Uterus (tissue), 2 donors: ENCODE measurements at regions not wholly inside any gene's neighbourhood (a gene's known extent, or its start where the extent isn't known, plus 50 kb on each side); places are given as distances from the start of the nearest gene placed in this dataset.

ENCODE experiments used
- POLR2A ChIP-seq, 2 donors: fragments of 450-650 bp; IDR thresholded peaks; one replicate each; pipeline ENCODE4 v1.6.1; 2016; ENCODE audit warnings: antibody characterized with exemption in 2 of 2, mild to moderate bottlenecking in 1 of 2, moderate library complexity in 1 of 2
- TF ChIP-seq, protein P1 (sequence below), 4 experiments: fragments of 200-600 bp in 2 of 4; fragments of 450-650 bp in 2 of 4; sonication (generic) in 2 of 4; IDR thresholded peaks; one replicate each; pipeline ENCODE4 v1.5.1; 2016 to 2019; ENCODE audit warnings: antibody characterized with exemption in 4 of 4, mild to moderate bottlenecking in 2 of 4, moderate library complexity in 1 of 4

DNA sequence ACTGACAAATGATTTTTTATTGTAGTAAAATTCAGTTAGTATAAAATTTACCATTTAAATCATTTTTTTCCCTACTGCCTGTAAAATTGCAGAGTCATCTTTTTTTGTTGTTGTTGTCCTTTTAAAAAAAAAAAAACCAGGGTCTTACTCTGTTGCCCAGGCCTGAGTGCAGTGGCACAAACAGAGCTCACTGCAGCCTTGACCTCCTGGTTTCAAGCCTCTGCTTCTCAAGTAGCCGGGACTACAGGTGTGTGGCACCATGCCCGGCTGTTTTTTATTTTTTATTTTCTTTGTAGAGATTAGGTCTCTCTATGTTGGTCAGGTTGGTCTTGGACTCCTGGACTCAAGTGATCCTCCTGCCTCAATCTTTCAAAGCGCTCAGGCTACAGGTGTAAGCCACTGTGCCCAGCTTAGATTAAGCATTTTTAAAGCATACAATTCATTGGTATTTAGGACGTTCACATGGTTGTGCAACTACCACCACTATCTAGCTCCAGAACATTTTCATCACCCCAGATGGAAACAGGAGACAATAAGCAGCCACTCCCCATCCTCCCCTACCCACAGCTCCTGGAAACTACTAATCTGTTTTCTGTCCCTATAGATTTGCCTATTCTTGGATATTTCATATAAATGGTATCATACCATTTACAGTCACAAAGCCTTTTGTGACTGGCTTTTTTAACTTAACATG lies 59.7 kb upstream of the PGRMC2 start:
- TF ChIP-seq, protein P1, sequence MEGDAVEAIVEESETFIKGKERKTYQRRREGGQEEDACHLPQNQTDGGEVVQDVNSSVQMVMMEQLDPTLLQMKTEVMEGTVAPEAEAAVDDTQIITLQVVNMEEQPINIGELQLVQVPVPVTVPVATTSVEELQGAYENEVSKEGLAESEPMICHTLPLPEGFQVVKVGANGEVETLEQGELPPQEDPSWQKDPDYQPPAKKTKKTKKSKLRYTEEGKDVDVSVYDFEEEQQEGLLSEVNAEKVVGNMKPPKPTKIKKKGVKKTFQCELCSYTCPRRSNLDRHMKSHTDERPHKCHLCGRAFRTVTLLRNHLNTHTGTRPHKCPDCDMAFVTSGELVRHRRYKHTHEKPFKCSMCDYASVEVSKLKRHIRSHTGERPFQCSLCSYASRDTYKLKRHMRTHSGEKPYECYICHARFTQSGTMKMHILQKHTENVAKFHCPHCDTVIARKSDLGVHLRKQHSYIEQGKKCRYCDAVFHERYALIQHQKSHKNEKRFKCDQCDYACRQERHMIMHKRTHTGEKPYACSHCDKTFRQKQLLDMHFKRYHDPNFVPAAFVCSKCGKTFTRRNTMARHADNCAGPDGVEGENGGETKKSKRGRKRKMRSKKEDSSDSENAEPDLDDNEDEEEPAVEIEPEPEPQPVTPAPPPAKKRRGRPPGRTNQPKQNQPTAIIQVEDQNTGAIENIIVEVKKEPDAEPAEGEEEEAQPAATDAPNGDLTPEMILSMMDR (IDR thresholded peaks at IDR 0.05): no peak
- TF ChIP-seq POLR2A (IDR thresholded peaks at IDR 0.05): no peak
